Stimulated activated CD8-positive, alpha-beta memory T cell treated with anti-CD3 and anti-CD28 coated beads, Interleukin-4, amount 100 ng/mL, for 1 hour (primary cell): ENCODE measurements at regions not wholly inside any gene's neighbourhood (a gene's known extent, or its start where the extent isn't known, plus 50 kb on each side); places are given as distances from the start of the nearest gene placed in this dataset.
A peak's percentile ranks its signal among the peaks of the same experiment; 100 is the strongest.

Experiments
- DNase-seq, 2 donors: peaks; one replicate each; pipeline ENCODE4 v3.0.0-alpha.2; 2020; ENCODE audit warnings: low read depth in 2 of 2, low spot score in 1 of 2

DNA sequence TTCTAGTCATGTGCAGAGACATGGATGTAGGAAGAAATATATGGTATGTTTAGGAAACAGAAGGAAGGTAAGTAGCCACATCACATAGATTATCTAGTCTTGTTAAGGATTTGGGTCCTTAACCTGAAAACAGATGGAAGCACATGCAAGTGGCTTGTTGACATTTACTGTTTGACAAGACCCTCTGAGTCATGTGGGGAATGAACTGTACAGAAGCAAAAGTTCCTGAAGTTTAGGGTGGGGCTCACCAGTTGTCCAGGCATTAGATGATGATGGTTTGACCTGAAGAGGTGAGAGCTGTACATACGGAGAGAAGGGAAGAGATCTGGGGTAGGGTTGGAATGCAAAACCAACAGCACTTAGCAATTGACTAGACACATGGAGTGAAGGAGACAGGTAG is 281.1 kb upstream of the GRIP1 start:
- DNase-seq, result no peak

DNA sequence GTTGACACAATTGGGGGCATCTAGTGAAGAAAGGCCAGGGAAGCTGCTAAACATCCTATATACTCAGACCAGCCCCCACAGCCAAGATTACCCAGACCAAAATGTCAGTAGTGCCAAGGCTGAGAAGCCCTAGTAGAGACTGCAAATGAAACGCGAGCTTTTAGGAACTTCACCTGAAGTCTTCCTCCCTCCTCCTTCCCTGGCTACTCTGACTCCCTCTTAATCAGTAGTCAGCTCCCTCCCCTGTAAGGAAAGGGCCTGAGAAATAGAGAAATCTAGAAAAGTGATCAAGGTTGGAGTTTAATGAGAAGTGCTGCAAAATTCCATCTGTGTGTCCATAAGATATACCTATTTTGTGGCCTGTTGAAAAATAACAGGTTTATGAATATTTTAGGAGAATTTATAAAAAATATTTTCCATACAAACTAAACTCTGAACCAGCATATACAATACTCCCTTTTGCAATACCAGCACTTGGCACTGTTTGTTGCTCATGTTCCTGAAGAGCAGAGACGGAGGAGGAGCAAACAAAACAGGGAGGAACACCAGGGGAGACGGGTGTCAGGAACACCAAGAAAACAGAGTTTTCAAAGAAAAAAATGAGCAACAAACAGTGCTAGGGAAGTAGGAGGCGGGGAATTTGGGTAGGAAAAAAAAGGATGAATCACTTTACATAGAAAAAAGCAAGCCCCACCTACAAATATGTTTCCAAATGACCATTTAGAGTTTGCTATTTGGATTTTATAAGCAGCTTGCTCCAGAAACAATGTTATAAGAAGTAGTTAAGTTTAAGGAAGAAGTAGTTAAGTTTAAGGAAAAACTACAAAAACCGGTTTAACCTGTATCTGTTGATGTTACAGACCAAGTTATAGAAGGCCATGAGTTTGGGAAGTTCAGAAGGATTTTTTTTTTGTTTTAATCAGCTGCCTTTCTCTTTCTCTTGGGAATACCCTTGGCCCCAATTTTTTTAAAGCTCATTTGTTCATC is 282.1 kb upstream of the GRIP1 start:
- no peak for DNase-seq

DNA sequence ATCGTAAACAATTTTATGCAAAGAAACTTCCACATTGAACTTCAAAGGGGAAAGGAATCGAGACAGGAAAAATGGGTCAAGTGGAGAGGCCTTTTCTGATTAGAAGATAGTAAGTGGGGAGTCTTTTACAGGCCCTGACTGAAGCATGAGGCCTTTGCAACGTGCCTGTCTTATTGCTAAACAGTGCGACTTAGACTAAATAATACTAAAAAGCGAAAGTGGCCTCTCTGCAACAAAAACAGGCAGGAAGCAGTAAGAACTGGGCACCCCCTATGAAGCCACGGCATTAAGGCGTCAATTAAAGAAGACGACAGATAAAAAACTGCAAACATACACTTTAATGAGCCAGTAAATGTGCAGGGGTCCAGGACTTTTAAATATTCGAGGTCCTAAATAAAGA is 283.4 kb upstream of the GRIP1 start:
- DNase-seq, result no peak

DNA sequence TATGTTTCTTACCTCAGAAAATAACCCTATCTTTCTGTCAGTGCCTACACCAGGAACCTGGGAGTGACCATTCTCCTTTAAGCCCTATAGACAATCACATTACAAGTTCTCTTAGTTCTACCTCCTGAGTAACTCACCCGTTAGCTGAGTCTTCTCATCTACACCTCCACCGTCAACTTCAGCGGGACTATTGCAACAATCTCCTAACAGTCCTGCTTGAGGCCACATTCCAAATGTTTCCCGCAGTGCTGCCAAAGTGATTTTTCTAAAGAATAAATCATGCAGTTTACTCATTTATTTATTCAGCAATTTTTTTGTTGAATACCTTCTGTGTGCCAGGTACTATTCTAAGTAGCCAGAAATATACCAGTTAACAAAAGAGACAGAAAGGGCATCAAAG is 285.0 kb upstream of the GRIP1 start:
- no peak for DNase-seq

DNA sequence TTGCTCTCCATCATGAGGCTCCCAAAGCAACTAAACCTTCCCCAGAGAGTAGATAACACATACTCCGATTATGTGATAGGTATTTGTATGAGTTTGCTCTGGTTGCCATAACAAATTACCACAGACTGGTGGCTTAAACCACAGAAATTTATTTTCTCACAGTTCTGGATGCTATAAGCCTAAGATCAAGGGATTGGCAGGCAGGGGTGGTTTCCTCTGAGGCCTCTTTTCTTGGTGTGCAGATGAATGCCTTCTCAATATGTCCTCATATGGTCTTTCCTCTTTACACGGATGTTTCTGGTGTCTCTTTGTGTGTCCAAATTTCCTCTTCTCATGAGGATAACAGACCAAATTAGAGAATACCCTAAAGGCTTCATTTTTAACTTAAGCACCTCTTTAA is 285.8 kb upstream of the GRIP1 start:
- DNase-seq, result peak in 1 of 2 donors; percentile 10

DNA sequence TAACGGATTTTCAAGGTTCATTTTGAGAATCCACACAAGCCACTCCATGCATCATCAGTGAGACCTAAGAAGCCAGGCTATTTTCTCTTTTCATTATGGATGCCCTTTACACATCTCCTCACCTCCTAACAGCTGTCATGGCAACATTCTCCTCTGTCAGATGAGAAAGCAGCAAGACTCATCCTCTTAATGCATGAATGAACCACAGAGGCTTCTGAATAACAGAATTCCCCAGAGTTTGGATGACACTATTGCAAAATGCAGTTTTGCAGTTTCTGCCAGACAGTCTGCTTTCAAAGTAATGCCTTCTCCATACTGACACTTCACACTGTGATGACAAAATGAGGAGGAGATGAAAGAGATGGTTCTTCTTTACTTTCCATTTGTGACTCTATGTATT is 286.7 kb upstream of the GRIP1 start:
- no peak for DNase-seq

DNA sequence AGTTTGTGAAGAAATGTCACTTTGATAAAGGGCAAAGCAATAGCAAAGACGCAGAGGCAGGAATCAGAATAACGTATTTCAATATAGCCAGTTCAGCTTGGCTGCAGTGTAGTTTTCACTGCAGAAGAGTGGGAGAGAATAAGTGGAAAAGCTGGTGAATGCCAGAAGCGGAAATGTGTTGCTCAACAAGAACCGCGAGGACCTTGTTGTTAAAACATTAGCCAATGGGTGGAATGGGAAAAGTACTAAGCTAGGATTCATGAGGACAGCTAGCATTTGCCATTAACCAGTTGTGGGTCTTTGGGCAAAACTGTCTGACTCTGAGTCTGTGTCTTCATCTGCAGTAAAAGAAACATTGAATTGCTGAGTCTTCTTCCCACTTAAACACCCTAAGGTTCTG is 292.9 kb upstream of the GRIP1 start:
- DNase-seq, result no peak

DNA sequence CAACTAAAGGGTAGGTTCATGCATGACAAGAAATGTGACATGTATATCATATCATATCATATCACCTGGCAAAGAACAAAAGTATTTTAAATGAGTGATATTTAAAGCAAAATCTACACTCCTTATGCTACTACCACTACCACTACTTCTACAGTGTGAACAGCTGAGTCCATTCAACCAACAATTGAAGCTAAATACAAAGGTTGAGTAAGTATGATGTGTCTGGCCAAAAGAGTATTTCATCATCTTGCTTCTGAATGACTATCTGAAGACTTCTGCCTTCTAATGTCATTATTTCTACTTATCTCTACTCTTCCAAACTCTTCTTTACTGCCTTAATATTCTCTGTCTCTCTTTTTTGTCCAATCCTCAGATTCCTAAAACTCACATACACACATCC is 292.6 kb upstream of the CAND1 start:
- no peak for DNase-seq

DNA sequence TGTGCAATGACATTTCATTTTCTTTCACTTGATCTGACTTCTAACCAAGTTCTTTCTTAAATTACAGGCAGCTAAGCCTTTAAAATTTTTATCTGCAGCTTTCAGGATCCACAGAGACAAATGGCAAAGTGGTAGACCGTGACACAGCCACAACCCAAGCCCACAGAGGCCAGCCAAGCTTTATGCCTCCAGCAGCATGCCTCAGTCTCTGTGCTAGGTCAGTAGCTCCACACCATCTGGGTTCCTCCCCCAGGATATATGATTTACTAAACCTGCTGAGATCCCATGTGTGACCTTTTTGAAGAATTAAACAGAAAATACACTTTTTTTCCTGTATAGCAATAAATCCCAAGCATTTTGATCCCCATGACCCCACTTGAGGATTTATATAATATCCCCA is 290.4 kb upstream of the CAND1 start:
- no peak for DNase-seq

DNA sequence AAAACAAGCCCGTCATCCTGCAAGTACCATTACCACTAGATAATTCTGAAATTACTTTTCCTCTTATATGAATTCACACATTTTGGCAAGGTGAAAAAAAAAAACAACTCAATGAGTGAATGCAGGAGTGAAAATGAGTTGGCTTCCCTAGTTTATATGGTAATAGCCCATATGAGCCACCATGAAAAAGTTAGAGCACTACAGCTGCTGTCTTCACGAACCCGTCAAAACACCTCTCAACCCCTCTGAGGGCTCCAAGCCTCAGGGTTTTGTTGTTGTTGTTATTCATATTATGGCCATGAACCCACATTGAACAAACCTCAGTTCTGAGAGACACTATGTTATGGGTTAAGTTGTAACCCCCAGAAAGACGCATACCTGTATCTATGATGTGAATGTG is 289.9 kb upstream of the CAND1 start:
- DNase-seq, result no peak

DNA sequence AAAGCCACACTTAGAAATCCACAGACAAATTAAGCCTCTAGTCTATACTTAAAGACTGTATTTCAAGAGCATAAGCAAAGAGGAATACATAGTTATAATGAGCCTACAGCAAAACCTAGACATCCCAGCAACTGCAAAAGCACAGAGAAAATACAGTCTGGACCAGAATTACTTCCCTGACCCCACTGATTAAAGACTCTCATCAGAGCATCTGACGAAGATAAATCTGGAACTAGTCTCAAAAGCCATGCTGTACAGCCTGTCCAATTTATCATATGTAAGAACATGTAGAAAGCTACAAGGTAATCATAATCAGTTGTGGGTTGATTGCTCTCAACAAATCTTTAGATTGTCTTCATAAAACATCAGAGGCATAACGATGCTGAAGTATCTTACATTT is 285.1 kb upstream of the CAND1 start:
- no peak for DNase-seq

DNA sequence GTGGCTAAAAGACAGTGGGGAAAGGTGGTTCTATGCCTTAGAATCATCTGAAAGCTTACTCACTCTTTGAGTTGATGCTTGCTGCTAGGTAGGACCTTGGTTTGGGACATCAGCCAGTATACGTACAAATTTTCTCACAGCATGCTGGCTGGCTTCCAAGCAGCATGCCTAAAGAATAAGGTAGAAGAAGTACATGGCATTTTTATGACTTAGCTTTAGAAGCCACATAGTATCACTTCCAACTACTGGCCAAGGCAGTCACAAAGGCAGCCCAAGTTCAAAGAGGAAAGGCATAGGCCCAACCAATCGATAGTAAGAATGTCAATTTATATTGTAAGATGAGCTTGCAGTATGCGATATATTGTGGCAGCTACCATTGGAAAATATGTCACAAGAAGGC is 284.2 kb upstream of the CAND1 start:
- DNase-seq, result no peak

DNA sequence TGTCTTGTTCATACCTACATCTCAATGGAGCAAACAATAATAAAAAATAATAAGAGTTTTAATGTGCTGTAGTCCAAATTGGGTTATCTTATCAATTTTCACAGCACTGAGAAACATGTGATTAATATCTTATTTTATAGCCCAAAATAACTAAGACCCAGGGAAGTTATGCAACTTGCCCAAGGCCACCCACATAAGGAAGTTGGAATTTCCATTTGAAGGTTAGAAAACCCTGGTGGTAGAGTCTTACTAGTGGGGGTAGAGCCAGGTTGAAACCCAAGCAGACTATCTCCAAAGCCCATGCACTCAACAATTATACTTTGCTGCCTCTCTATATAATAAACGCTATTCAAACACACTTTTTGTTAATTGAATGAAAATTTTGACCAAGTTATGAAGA is 270.0 kb upstream of the CAND1 start:
- DNase-seq, result no peak

DNA sequence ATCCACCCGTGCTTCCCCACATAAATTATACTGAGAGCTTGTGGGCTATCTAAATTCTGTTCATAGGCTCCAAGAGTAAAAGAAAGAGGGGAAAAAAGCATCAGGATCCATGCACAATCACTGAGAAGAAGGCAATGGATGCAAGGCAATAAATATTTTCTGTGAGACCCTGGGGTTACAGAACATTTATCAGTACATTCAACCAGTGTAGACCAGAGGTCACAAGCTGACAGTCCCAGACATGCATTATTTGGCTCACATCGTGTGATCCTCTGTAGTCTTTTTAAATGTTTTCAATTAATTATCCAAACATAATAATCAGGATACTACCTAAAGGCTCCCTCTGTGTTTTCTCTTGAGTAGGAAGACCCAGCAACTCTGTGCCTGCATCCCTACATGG is 267.9 kb upstream of the CAND1 start:
- no peak for DNase-seq

DNA sequence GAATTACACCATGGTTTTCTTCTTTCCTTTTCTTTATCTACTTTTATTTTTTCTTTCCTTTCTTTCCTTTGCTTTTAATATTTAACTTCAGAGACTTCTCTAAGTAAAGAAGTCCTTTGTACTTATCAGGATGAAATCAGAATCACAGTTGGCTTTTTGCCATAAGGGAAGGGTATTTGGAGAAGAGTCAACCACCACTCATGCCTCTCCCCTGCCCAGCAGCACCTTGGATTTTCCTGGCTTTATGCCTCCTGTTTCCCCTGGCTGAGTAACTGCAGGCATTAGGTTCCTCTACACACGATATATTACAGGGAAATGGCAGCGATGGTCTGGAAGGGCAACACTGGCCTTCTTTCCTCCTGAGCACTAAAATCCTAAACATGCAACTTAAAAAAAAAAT is 266.4 kb upstream of the CAND1 start:
- no peak for DNase-seq

DNA sequence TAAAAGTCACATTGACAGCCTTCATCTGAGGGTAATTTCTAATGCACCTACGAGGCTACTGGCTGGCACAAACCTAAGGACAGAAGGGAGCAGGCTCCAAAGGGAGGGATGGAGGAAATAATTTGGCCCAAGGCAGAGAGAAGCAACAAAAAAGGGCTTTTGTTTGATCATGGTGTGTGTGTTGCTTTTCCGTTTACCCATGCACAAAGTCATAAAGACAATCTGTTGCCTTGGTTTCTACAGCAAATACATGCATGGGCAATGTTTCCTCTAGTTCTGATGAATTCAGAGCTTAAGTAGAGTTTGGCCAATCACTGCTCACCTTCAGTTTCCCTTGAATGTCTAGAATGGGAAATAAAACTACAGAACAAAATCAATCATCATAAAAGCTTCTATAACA is 262.5 kb upstream of the CAND1 start:
- DNase-seq, result no peak

DNA sequence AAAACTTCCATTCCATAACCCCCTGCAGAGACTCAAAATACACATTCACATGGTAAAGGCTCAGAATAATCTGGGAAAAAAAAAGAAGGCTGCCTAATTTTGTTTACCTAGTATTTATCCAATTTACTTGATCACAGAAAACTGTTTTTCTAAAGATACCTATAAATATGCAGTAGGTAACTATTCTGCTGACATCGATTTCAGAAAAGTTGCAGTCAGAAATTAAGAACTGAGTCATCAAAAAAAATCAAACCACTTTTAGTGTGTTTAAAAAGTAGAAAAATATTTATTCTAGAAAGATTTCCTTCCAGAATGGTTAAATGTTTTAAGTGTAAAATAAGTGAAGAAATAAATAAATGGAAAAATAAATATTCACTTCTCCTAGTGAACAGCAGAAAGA is 254.5 kb upstream of the CAND1 start:
- no peak for DNase-seq

DNA sequence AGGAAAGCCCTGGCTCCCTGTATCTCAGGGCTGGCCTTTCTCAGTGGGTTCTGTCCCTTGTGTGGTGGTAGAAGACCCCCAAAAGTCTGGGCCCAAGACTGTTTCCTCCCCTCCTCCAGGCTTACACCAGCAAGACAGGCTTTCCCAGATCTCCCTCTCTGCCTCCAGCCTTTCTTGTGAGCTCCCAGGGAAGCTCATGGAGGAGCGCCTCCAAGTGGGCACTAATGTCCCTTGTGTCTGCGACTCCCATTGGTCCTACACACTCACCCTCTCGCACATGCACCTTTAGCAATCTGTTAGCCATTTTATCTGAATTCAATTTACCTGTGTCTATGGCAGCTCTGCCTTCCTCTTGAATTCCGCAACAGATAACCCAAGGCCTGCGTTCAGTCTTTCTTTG is 251.1 kb upstream of the CAND1 start:
- DNase-seq, result no peak

DNA sequence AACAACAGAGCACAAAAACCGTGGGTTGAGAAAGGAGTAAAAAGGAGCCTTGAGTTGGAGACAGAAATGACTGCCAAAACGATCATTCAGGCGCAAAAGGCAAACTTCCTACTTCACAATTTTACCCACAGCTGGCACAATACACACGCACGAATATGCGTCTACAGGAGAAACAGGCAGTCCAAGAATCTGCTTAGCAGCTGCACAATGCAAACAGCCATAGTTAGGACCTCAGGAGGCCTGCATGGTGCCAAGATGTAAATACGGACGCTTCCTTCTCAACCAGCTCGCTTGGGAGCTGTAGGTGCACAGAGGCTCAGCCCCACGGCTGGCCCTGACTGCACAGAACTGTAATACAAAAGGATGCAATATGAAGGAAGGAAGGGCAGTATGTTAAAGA is 250.1 kb upstream of the CAND1 start:
- DNase-seq, result no peak

DNA sequence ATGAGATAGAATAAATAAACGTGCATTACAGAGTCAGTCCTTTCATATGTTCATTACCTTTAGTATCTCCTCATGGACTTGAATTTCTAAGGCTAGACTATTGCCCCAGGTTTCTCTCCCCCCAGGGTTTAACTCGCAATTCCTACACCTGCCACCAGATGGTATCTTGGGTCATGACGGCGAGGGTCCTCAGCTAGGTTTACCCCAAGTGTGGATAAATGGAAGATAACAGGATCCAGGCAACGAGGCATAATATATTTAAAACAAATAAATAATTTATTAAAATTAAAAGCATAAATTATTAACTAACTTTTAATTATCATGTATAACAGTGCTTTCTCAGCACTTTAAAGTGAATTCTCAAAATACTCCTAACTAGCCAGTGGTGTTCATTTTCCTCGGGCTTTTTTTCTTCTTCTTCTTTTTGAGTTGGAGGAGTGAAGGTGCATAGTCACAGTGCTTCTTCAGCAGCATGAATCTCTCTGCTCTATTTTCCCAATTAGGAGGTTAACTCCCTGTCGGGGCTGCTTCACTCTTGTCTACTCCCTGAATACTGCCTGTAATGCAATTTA is 243.5 kb upstream of the CAND1 start:
- DNase-seq, result peak in 1 of 2 donors; percentile 15

DNA sequence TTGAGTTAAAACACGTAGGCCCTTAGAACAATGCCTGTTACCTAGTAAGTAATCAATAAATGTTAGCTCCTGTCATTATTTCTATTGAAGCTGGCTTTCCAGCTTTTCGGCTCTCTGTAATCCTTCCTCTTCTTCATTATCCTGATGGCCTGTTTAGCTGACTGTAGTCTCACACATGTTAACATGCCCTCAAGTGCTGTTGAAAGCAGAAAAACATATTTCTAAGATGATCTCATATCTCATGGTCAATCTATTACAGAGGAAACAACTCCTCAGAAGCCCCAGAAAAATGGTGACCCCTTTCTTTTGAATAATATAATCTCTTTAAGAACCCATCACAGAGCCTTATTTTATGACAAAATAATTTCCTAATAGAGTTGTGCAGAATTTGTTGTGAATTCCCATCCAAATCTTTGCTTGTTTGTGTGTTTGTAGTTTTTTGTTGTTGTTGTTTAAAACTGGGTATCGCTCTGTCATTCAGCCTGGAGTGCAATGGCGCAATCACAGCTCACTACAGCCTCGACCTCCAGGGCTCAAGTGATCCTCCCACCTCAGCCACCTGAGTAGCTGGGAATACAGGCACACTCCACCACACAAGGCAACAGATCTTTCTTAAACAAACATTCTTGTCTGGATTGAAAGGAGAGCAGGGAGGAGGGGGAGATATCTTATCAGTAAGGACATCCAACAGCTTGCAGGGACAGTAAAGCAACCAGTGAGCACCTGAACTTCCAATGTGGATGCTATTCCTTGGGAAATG is 242.5 kb upstream of the CAND1 start:
- no peak for DNase-seq

DNA sequence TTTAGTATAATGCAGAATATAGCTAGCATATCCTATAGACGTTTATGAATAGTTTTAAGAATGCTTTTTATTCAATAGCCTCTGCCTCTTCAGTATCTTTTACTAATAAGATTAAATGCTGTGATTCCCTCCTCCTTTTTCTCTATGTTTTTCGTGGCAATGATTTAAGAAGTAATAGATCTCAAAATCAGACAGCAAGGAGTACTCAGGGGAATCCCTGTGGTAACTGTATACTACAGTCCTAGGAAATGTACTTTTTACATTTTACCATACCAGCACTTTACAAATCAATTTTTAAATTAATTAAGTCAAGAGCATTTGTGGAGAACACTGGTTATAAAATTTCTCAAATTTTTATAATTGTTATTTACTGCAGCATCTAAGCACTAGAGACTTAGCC is 240.6 kb upstream of the CAND1 start:
- no peak for DNase-seq
